Astrocyte (in vitro differentiated cells and primary cell): ENCODE measurements at regions not wholly inside any gene's neighbourhood (a gene's known extent, or its start where the extent isn't known, plus 50 kb on each side); places are given as distances from the start of the nearest gene placed in this dataset.
A peak's percentile ranks its signal among the peaks of the same experiment; 100 is the strongest.

Experiments
- DNase-seq: peaks from one replicate; pipeline ENCODE4 v3.0.0-alpha.2; 2010; ENCODE audit warnings: low read depth
- FAIRE-seq: peaks from 2 replicates; lab custom pipeline; 2011; peaks lifted over from hg19 to GRCh38; lab: Jason Lieb, UNC
- H2AFZ ChIP-seq: 2 replicates; pipeline ENCODE4 v1.6.0; 2012; ENCODE audit warnings: low read depth, low read length, inconsistent platforms
- H3K27ac ChIP-seq: 2 replicates; pipeline ENCODE4 v1.5.1; 2011; ENCODE audit warnings: low read depth, low read length, inconsistent platforms
- H3K27me3 ChIP-seq: 2 replicates; pipeline ENCODE4 v1.6.0; 2011; ENCODE audit warnings: low read length, inconsistent platforms; ENCODE audit not compliant: insufficient read depth
- H3K36me3 ChIP-seq: 2 replicates; pipeline ENCODE4 v1.5.1; 2011; ENCODE audit warnings: low read length, inconsistent platforms; ENCODE audit not compliant: insufficient read depth
- H3K4me1 ChIP-seq: 2 replicates; pipeline ENCODE4 v1.5.1; 2011; ENCODE audit warnings: low read length, inconsistent platforms; ENCODE audit not compliant: insufficient read depth
- H3K4me2 ChIP-seq: 2 replicates; pipeline ENCODE4 v1.6.0; 2012; ENCODE audit warnings: low read length, inconsistent platforms
- H3K4me3 ChIP-seq: 2 replicates; pipeline ENCODE4 v1.5.1; 2011; ENCODE audit warnings: low read depth, mild to moderate bottlenecking, low read length, inconsistent platforms; ENCODE audit not compliant: insufficient read depth
- H3K79me2 ChIP-seq: 2 replicates; pipeline ENCODE4 v1.6.0; 2012; ENCODE audit warnings: mild to moderate bottlenecking, low read length, inconsistent platforms; ENCODE audit not compliant: insufficient read depth
- H3K9ac ChIP-seq: 2 replicates; pipeline ENCODE4 v1.6.0; 2012; ENCODE audit warnings: mild to moderate bottlenecking, low read length, inconsistent platforms
- H3K9me3 ChIP-seq: 2 replicates; pipeline ENCODE4 v1.5.1; 2012; ENCODE audit warnings: low read depth, mild to moderate bottlenecking, low read length, inconsistent platforms; ENCODE audit not compliant: insufficient read depth
- H4K20me1 ChIP-seq: 2 replicates; pipeline ENCODE4 v1.6.0; 2012; ENCODE audit warnings: low read length, inconsistent platforms; ENCODE audit not compliant: insufficient read depth
- H3K27ac Mint-ChIP-seq: one replicate; pipeline ENCODE4 v1.8.0; 2021; ENCODE audit warnings: mild to moderate bottlenecking, mixed read lengths; ENCODE audit not compliant: unreplicated experiment
- H3K27me3 Mint-ChIP-seq: one replicate; pipeline ENCODE4 v1.8.0; 2021; ENCODE audit warnings: low read depth, mixed read lengths; ENCODE audit not compliant: unreplicated experiment
- H3K36me3 Mint-ChIP-seq: one replicate; pipeline ENCODE4 v1.8.0; 2021; ENCODE audit warnings: low read depth, mixed read lengths; ENCODE audit not compliant: unreplicated experiment
- H3K4me1 Mint-ChIP-seq: one replicate; pipeline ENCODE4 v1.8.0; 2021; ENCODE audit warnings: low read depth, mixed read lengths; ENCODE audit not compliant: unreplicated experiment
- H3K4me3 Mint-ChIP-seq: one replicate; pipeline ENCODE4 v1.8.0; 2021; ENCODE audit warnings: mild to moderate bottlenecking, moderate library complexity, mixed read lengths; ENCODE audit not compliant: unreplicated experiment
- H3K9me3 Mint-ChIP-seq: one replicate; pipeline ENCODE4 v1.8.0; 2021; ENCODE audit warnings: mild to moderate bottlenecking, mixed read lengths; ENCODE audit not compliant: unreplicated experiment
- EZH2 ChIP-seq: IDR thresholded peaks from 2 replicates; pipeline ENCODE4 v1.6.1; 2012; ENCODE audit warnings: mild to moderate bottlenecking, low read length, inconsistent platforms; ENCODE audit not compliant: insufficient read depth
- TF ChIP-seq, protein P1 (sequence below): IDR thresholded peaks from 2 replicates; pipeline ENCODE4 v1.5.1; 2011; ENCODE audit warnings: low read depth, mild to moderate bottlenecking, inconsistent platforms, low read length, moderate library complexity; ENCODE audit not compliant: insufficient read depth

DNA sequence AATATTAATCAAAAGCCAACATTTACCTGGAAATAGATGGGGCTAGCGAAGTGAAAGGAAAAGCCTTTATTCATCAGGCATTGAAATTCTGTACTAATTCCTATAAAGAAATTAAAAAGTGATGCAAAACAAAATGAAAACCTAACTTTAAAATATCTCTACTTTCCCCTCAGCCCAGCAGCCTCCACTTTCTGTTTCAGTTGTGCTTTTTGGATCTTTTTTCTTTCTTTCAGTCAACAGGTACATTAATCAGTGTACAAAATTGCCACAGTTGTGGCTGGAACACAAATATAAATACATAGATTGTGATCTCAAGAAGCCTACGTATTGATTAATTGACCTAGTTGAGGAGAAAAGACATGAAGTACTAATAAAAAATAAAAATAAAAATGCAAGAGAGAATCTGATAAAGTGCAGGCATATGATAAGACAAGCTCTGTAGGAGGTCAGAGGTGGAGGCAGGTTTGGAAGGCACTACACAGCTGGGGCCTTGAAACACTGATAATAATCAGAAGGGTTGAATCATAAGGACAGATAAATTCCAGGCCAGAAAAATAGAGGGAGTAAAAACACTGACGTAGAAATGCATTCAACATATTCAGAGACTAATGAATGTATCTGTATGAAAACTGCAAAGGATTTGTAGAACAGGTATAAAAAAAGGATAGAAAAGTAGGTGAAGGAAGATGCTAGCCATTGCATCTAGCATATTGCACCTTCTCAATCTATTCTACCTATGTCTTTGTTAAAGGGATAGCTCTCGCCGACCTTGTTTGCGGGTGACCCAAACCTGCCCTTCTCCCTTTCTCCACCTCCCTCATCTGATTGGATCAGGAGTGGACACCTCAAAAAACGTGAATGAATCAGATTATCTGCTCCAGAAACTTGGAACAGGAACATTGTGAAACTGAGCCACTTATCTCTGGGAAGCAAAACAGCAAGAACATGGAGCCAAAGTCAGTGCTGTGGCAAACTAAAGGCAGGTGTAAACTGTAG lies 607.8 kb upstream of the ADGRL2 start:
- H3K27me3 Mint-ChIP-seq: no peaks in the 10 kb centered on the region
- Histone ChIP-seq H3K27me3 (no peaks in the 10 kb centered on the region), H3K4me1 (no peaks in the 10 kb centered on the region), H3K9ac (no peak overlapping the region), H3K9me3 (no peaks in the 10 kb centered on the region), H3K36me3 (no peaks in the 10 kb centered on the region), H3K4me3 (no peak overlapping the region), H3K4me2 (no peak overlapping the region), H3K79me2 (no peaks in the 10 kb centered on the region), H4K20me1 (no peaks in the 10 kb centered on the region), H3K27ac (no peak overlapping the region), H2AFZ (no peak overlapping the region)
- TF ChIP-seq, protein P1, sequence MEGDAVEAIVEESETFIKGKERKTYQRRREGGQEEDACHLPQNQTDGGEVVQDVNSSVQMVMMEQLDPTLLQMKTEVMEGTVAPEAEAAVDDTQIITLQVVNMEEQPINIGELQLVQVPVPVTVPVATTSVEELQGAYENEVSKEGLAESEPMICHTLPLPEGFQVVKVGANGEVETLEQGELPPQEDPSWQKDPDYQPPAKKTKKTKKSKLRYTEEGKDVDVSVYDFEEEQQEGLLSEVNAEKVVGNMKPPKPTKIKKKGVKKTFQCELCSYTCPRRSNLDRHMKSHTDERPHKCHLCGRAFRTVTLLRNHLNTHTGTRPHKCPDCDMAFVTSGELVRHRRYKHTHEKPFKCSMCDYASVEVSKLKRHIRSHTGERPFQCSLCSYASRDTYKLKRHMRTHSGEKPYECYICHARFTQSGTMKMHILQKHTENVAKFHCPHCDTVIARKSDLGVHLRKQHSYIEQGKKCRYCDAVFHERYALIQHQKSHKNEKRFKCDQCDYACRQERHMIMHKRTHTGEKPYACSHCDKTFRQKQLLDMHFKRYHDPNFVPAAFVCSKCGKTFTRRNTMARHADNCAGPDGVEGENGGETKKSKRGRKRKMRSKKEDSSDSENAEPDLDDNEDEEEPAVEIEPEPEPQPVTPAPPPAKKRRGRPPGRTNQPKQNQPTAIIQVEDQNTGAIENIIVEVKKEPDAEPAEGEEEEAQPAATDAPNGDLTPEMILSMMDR: no peak
- TF ChIP-seq EZH2: no peak
- no peak overlapping the region for H3K27ac Mint-ChIP-seq
- no peak for DNase-seq
- H3K36me3 Mint-ChIP-seq: no peaks in the 10 kb centered on the region
- FAIRE-seq: no peak
- no peaks in the 10 kb centered on the region for H3K4me1 Mint-ChIP-seq
- no peaks in the 10 kb centered on the region for H3K9me3 Mint-ChIP-seq
- no peak overlapping the region for H3K4me3 Mint-ChIP-seq

DNA sequence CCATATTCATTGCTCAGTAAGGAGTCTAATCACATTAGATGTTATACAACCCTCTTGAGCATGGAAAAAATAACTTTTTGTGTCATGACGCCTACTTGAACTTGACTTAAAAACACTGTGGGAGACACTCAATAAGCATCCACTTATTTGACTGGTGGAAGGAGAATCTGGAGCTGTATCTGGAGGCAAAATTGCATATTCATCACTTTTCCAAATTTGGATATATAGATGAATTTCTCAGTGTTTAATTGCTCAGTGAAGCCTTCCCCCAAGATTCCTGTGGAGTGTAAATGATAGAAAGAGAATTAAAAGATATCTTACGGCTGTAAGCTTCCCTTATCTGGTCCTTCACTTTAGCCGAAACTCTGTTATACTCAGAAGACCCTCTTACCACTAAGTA lies 610.7 kb upstream of the ADGRL2 start:
- no peaks in the 10 kb centered on the region for H3K9me3 Mint-ChIP-seq
- Histone ChIP-seq H3K79me2 (no peaks in the 10 kb centered on the region), H3K9ac (no peak overlapping the region), H3K27me3 (no peaks in the 10 kb centered on the region), H3K4me2 (no peak overlapping the region), H3K4me3 (no peak overlapping the region), H3K27ac (no peak overlapping the region), H3K9me3 (no peaks in the 10 kb centered on the region), H4K20me1 (no peaks in the 10 kb centered on the region), H3K36me3 (no peaks in the 10 kb centered on the region), H3K4me1 (no peaks in the 10 kb centered on the region), H2AFZ (no peak overlapping the region)
- peaks cover 5% of the 10 kb centered on the region for H3K4me1 Mint-ChIP-seq
- DNase-seq (peak; percentile 2), FAIRE-seq (no peak)
- no peaks in the 10 kb centered on the region for H3K36me3 Mint-ChIP-seq
- no peak overlapping the region for H3K27ac Mint-ChIP-seq
- no peak overlapping the region for H3K4me3 Mint-ChIP-seq
- H3K27me3 Mint-ChIP-seq: no peaks in the 10 kb centered on the region
- no peak for TF ChIP-seq EZH2
- TF ChIP-seq, protein P1: no peak

DNA sequence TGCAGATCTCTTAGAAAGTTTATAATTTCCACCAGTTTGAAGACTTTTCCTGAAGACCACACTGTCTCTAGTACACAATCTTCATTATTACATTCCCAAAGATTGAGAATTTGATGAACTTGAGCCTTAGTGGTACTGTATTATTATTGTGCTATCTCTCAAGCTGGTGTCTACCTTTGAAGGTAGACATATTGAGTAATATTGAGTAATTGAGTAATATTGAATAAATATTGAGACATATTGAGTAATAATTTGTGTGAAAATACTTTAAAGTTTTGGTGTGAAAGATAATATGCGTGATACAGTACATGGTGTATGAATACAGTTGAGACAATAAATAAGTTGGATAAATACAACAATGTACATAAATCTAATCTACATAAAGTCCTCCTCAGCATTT lies 613.1 kb upstream of the ADGRL2 start:
- no peak for TF ChIP-seq EZH2
- TF ChIP-seq, protein P1: no peak
- no peaks in the 10 kb centered on the region for H3K9me3 Mint-ChIP-seq
- Histone ChIP-seq H3K9ac (no peak overlapping the region), H3K27me3 (no peaks in the 10 kb centered on the region), H3K4me3 (no peak overlapping the region), H3K9me3 (no peaks in the 10 kb centered on the region), H3K36me3 (no peaks in the 10 kb centered on the region), H3K4me1 (no peaks in the 10 kb centered on the region), H4K20me1 (no peaks in the 10 kb centered on the region), H3K27ac (no peak overlapping the region), H3K4me2 (no peak overlapping the region), H3K79me2 (no peaks in the 10 kb centered on the region), H2AFZ (no peak overlapping the region)
- DNase-seq (no peak), FAIRE-seq (no peak)
- H3K36me3 Mint-ChIP-seq: no peaks in the 10 kb centered on the region
- H3K27me3 Mint-ChIP-seq: no peaks in the 10 kb centered on the region
- peaks cover 5% of the 10 kb centered on the region for H3K4me1 Mint-ChIP-seq
- H3K4me3 Mint-ChIP-seq: no peak overlapping the region
- no peak overlapping the region for H3K27ac Mint-ChIP-seq
